Fibroblast of pulmonary artery (primary cell): ENCODE measurements at regions not wholly inside any gene's neighbourhood (a gene's known extent, or its start where the extent isn't known, plus 50 kb on each side); places are given as distances from the start of the nearest gene placed in this dataset.

Source experiments
- DNase-seq: peaks from one replicate; pipeline ENCODE4 v3.0.0-alpha.2; 2010; ENCODE audit warnings: low read depth
- H3K4me3 ChIP-seq: replicated peaks from 2 replicates; pipeline ENCODE4 v1.5.1; 2011; ENCODE audit warnings: low read depth, mild to moderate bottlenecking, control low read depth, low read length, moderate library complexity
- CTCF ChIP-seq: IDR thresholded peaks from 2 replicates; pipeline ENCODE4 v1.5.1; 2011; ENCODE audit warnings: mild to moderate bottlenecking, control low read depth, low read length, inconsistent platforms; ENCODE audit errors: missing control alignments

- no peak for TF ChIP-seq CTCF
- DNase-seq, result no peak
- H3K4me3 ChIP-seq, result no peak overlapping the region
Observed at GRCh38 chr5:103425686-103426454, 136.7 kb downstream of the NUDT12 start.

DNA sequence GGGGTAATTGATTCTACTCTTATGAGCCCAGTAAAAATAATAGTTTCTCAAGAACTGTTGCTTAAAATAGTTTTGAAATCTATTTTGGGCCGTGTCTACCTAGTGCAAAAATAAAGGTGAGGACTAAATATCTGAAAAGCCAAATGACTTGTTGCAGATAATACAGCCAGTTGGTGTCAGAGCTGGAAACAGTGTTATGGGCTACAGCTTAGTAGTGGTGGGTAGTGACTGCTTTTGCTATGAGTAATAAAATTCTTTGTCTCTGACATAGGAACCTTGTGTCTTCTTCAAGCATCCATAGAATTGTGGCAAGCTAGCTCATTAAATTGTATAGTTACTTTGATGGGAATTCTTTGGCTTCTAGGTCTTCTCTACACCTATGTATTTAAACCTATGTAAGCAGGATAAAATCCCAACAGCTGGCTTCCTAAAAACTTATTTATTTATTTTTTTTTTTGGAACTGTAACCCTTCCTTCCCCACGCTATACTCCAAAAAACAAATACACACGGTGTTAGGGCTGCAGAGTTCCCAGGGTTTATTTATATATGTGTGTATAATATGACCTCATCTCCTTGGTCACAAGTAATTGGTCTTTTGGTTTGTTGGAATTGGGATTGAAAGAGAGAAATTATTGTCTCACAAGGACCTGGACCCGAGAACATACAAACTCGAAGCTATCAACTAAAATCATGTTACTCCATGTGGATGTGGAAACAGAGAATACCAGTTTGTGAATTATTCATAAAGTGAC is 138.0 kb downstream of the NUDT12 start:
- DNase-seq, result peak; percentile 33
- H3K4me3 ChIP-seq, result no peak overlapping the region
- no peak for TF ChIP-seq CTCF

DNA sequence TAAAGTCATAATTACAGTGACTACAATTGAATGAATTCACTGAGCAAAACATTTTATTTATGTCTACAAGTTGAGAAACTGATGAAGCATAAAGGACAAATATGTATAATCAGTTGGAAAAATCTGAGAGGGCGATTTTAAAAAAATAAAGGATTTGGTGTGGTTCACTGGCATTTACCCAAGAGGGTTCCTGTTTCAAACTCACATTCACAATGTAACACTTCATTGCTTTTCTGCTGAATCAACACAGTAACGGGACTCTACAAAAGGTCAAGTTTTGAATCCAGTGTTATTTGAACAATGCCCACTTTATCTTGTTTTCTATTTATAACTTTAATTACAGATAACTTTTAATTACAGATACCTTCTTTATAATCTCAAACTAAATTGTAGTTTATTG is 138.6 kb downstream of the NUDT12 start:
- TF ChIP-seq CTCF, result no peak
- DNase-seq, result no peak
- no peak overlapping the region for H3K4me3 ChIP-seq

GRCh38 chr5:103422756-103423155 is 139.8 kb downstream of the NUDT12 start:
- no peak for DNase-seq
- TF ChIP-seq CTCF, result no peak
- no peak overlapping the region for H3K4me3 ChIP-seq

- DNase-seq, result no peak
- no peak overlapping the region for H3K4me3 ChIP-seq
- no peak for TF ChIP-seq CTCF
Observed at GRCh38 chr5:103414604-103415003, 148.0 kb downstream of the NUDT12 start.

DNA sequence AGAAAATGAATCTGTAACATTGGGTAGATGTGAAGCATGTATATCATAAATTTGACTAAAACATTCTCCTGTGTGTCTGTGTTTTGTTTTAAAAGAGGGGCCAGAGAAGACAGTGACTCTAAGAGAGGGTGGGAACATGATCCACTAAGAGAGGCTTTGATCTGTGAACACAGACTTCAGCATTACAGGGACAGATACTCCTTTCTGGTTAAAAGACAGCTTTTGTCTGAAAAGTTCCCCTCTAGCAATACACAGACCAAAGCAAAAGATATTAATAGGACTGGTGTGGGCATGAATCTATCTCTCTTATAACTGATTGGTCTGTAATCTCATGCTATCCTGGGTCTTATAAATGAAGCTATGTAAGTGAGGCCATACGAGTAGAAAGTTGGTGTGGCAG is 150.9 kb downstream of the NUDT12 start:
- no peak for DNase-seq
- H3K4me3 ChIP-seq, result no peak overlapping the region
- no peak for TF ChIP-seq CTCF
